ENCODE measurements at regions not wholly inside any gene's neighbourhood (a gene's known extent, or its start where the extent isn't known, plus 50 kb on each side); places are given as distances from the start of the nearest gene placed in this dataset.

- H3K4me3 ChIP-seq (ENCODE audit: low read depth, low read length), result no peak overlapping the region
- in situ Hi-C loops (cut with HindIII; ENCODE audit: low sequenced_read_pairs), result no loop called here
- DNase-seq (ENCODE audit: low read depth), result no peak
- TF ChIP-seq CTCF (IDR thresholded peaks at IDR 0.05; ENCODE audit: low read depth, low read length, missing control alignments), result no peak
Observed at GRCh38 chr4:181823183-181823582, 420.0 kb upstream of the TENM3 start.

- in situ Hi-C loops (cut with HindIII; ENCODE audit: low sequenced_read_pairs), result no loop called here
- no peak for TF ChIP-seq CTCF (IDR thresholded peaks at IDR 0.05; ENCODE audit: low read depth, low read length, missing control alignments)
Observed at GRCh38 chr4:181823645-181824044, 419.6 kb upstream of the TENM3 start.

GRCh38 chr4:181825564-181825963 lies 417.6 kb upstream of the TENM3 start:
- H3K4me3 ChIP-seq (ENCODE audit: low read depth, low read length), result no peak overlapping the region
- DNase-seq (ENCODE audit: low read depth), result no peak
- TF ChIP-seq CTCF (IDR thresholded peaks at IDR 0.05; ENCODE audit: low read depth, low read length, missing control alignments), result no peak
- in situ Hi-C loops (cut with HindIII; ENCODE audit: low sequenced_read_pairs), result no loop called here

More at GRCh38 chr4:181823645-181824044, 419.6 kb upstream of the TENM3 start:
- no peak for DNase-seq (ENCODE audit: low read depth)
- H3K4me3 ChIP-seq (ENCODE audit: low read depth, low read length), result no peak overlapping the region

- no peak overlapping the region for H3K4me3 ChIP-seq (ENCODE audit: low read depth, low read length)
- in situ Hi-C loops (cut with HindIII; ENCODE audit: low sequenced_read_pairs), result no loop called here
- no peak for DNase-seq (ENCODE audit: low read depth)
- TF ChIP-seq CTCF (IDR thresholded peaks at IDR 0.05; ENCODE audit: low read depth, low read length, missing control alignments), result no peak
Observed at GRCh38 chr4:181827246-181827645, 416.0 kb upstream of the TENM3 start.

- TF ChIP-seq CTCF (IDR thresholded peaks at IDR 0.05; ENCODE audit: low read depth, low read length, missing control alignments), result no peak
- DNase-seq (ENCODE audit: low read depth), result no peak
- in situ Hi-C loops (cut with HindIII; ENCODE audit: low sequenced_read_pairs), result no loop called here
- H3K4me3 ChIP-seq (ENCODE audit: low read depth, low read length), result no peak overlapping the region
Observed at GRCh38 chr4:181830404-181831035, 412.7 kb upstream of the TENM3 start.

- no peak for DNase-seq (ENCODE audit: low read depth)
- in situ Hi-C loops (cut with HindIII; ENCODE audit: low sequenced_read_pairs), result no loop called here
- no peak for TF ChIP-seq CTCF (IDR thresholded peaks at IDR 0.05; ENCODE audit: low read depth, low read length, missing control alignments)
Observed at GRCh38 chr4:181834071-181834470, 409.1 kb upstream of the TENM3 start.

More at GRCh38 chr4:181834071-181834470, 409.1 kb upstream of the TENM3 start:
- H3K4me3 ChIP-seq (ENCODE audit: low read depth, low read length), result no peak overlapping the region

Data from astrocyte of the cerebellum (primary cell).